GM12878 (cell line): ENCODE measurements at regions not wholly inside any gene's neighbourhood (a gene's known extent, or its start where the extent isn't known, plus 50 kb on each side); places are given as distances from the start of the nearest gene placed in this dataset.

ENCODE experiments used
- ATAC-seq: fragments of 200-7000 bp; cut with Tn5 transposase; 3 replicates; pipeline ENCODE4 v1.9.1; 2020; ENCODE audit warnings: mild to moderate bottlenecking, moderate library complexity
- BruUV-seq: library from RNA; stranded (reverse); fragments of 400-500 nt; replicated peaks from 2 replicates; lab custom pipeline; 2021; lab: Mats Ljungman, UMichigan
- CTCF ChIA-PET: fragments of 300-600 bp; sonication (Branson Sonifier 250); formaldehyde crosslinking; extraction: SDS; loops from one replicate; lab custom pipeline; 2021; ENCODE audit warnings: inconsistent platforms; lab: Yijun Ruan, JAX
- POLR2A ChIA-PET: fragments of 350-600 bp; formaldehyde crosslinking; extraction: SDS; loops from one replicate; lab custom pipeline; 2021; ENCODE audit warnings: inconsistent platforms; lab: Charles Lee
- RAD21 ChIA-PET: fragments of 300-600 bp; sonication (Branson Sonifier 250); formaldehyde crosslinking; loops from one replicate; lab custom pipeline; 2023; ENCODE audit warnings: antibody characterized with exemption; ENCODE audit not compliant: unreplicated experiment; lab: Charles Lee
- SMC1A ChIA-PET: fragments of 300-600 bp; sonication (Branson Sonifier 250); formaldehyde crosslinking; loops from one replicate; lab custom pipeline; 2023; ENCODE audit not compliant: unreplicated experiment, uncharacterized antibody; lab: Charles Lee
- DNase-seq: peaks from one replicate; pipeline ENCODE4 v3.0.0-alpha.2; 2011; ENCODE audit warnings: low read depth, low spot score
- FAIRE-seq: peaks from 3 replicates; lab custom pipeline; 2011; peaks lifted over from hg19 to GRCh38; lab: Jason Lieb, UNC
- H2AFZ ChIP-seq: 2 replicates; pipeline ENCODE4 v1.6.0; 2011; ENCODE audit warnings: low read depth, low read length, control low read depth; ENCODE audit not compliant: control insufficient read depth
- H3K27ac ChIP-seq: 2 replicates; pipeline ENCODE4 v1.5.1; 2011; ENCODE audit warnings: control low read depth; ENCODE audit not compliant: control insufficient read depth, insufficient read depth
- H3K27me3 ChIP-seq, 2 experiments: replicated peaks in 1 of 2; 2 replicates each; pipeline versions ENCODE4 v1.6.0 to v1.6.1; 2011; ENCODE audit warnings: low read length in 1 of 2; ENCODE audit not compliant: control insufficient read depth in 2 of 2, insufficient read depth in 2 of 2
- H3K36me3 ChIP-seq, 2 experiments: 2 replicates each; pipeline ENCODE4 v1.5.1; 2011; ENCODE audit warnings: low read length in 1 of 2; ENCODE audit not compliant: control insufficient read depth in 2 of 2, insufficient read depth in 2 of 2
- H3K4me1 ChIP-seq: 2 replicates; pipeline ENCODE4 v1.6.1; 2011; ENCODE audit warnings: mild to moderate bottlenecking, low read length, moderate library complexity, mixed read lengths; ENCODE audit not compliant: control insufficient read depth, insufficient read depth
- H3K4me2 ChIP-seq: 2 replicates; pipeline ENCODE4 v1.6.0; 2011; ENCODE audit warnings: control low read depth; ENCODE audit not compliant: control insufficient read depth, insufficient read depth
- H3K4me3 ChIP-seq: fragments of 200-600 bp; sonication (generic); 2 replicates; pipeline ENCODE4 v1.5.1; 2016
- H3K79me2 ChIP-seq: 2 replicates; pipeline ENCODE4 v1.6.0; 2011; ENCODE audit warnings: low read length; ENCODE audit not compliant: control insufficient read depth, insufficient read depth
- H3K9ac ChIP-seq: 2 replicates; pipeline ENCODE4 v1.8.0; 2011; ENCODE audit warnings: low read length, control low read depth, mixed read lengths; ENCODE audit not compliant: control insufficient read depth, insufficient read depth
- H3K9me3 ChIP-seq: replicated peaks from 3 replicates; pipeline ENCODE4 v1.5.1; 2011; ENCODE audit warnings: mild to moderate bottlenecking, low read length; ENCODE audit not compliant: control insufficient read depth, insufficient read depth
- H4K20me1 ChIP-seq: 2 replicates; pipeline ENCODE4 v1.6.0; 2011; ENCODE audit not compliant: control insufficient read depth, insufficient read depth
- BMI1 ChIP-seq: fragments of 450-650 bp; IDR thresholded peaks from 2 replicates; pipeline ENCODE4 v1.6.1; 2016; ENCODE audit warnings: mild to moderate bottlenecking, moderate library complexity, borderline replicate concordance
- CEBPZ ChIP-seq: fragments of 150-350 bp; IDR thresholded peaks from 2 replicates; pipeline ENCODE4 v1.6.1; 2016; ENCODE audit warnings: low read depth, low read length
- CHD1 ChIP-seq: IDR thresholded peaks from 2 replicates; pipeline ENCODE4 v1.6.1; 2012; ENCODE audit warnings: low read depth, low read length, improper control_type of control experiment
- GABPA ChIP-seq: IDR thresholded peaks from 2 replicates; pipeline ENCODE4 v1.6.1; 2014; ENCODE audit warnings: antibody characterized with exemption, low read depth, mild to moderate bottlenecking, inconsistent platforms
- HDAC6 ChIP-seq: fragments of 200-600 bp; sonication (generic); IDR thresholded peaks from one replicate; pipeline ENCODE4 v1.8.0; 2017; ENCODE audit warnings: antibody characterized with exemption; ENCODE audit not compliant: unreplicated experiment
- HSF1 ChIP-seq: fragments of 150-350 bp; IDR thresholded peaks from 2 replicates; pipeline ENCODE4 v1.6.1; 2014; ENCODE audit warnings: mild to moderate bottlenecking, low read depth, low read length
- IRF5 ChIP-seq: fragments of 450-650 bp; IDR thresholded peaks from 2 replicates; pipeline ENCODE4 v1.6.1; 2017; ENCODE audit warnings: borderline replicate concordance
- NFIC ChIP-seq: IDR thresholded peaks from 2 replicates; pipeline ENCODE4 v1.6.1; 2012; ENCODE audit warnings: low read depth, mild to moderate bottlenecking, inconsistent platforms, low read length, moderate library complexity
- NFYB ChIP-seq: IDR thresholded peaks from 2 replicates; pipeline ENCODE4 v1.6.1; 2011; ENCODE audit warnings: low read depth, mild to moderate bottlenecking, low read length, improper control_type of control experiment, moderate library complexity; ENCODE audit not compliant: insufficient read depth
- NR2C1 ChIP-seq: fragments of 450-650 bp; IDR thresholded peaks from 2 replicates; pipeline ENCODE4 v1.6.1; 2017; ENCODE audit warnings: antibody characterized with exemption, mild to moderate bottlenecking, moderate library complexity
- RELA ChIP-seq: fragments of 450-650 bp; IDR thresholded peaks from 2 replicates; pipeline ENCODE4 v1.8.0; 2014; ENCODE audit warnings: borderline replicate concordance; ENCODE audit not compliant: partially characterized antibody
- RFX5 ChIP-seq: IDR thresholded peaks from 2 replicates; pipeline ENCODE4 v1.6.1; 2011; ENCODE audit warnings: low read depth, low read length, improper control_type of control experiment
- SMC3 ChIP-seq: IDR thresholded peaks from 2 replicates; pipeline ENCODE4 v1.6.1; 2011; ENCODE audit warnings: low read length, improper control_type of control experiment, borderline replicate concordance
- ZNF274 ChIP-seq: IDR thresholded peaks from one replicate; pipeline ENCODE4 v1.8.0; 2011; ENCODE audit not compliant: insufficient read length, insufficient read depth
- ZNF384 ChIP-seq: IDR thresholded peaks from 2 replicates; pipeline ENCODE4 v1.6.1; 2012; ENCODE audit warnings: low read depth, mild to moderate bottlenecking, low read length, improper control_type of control experiment, borderline replicate concordance
- ZNF687 ChIP-seq: fragments of 450-650 bp; IDR thresholded peaks from 2 replicates; pipeline ENCODE4 v1.6.1; 2017; ENCODE audit warnings: mild to moderate bottlenecking, moderate library complexity
- WGBS: methylation state at CpG from one replicate; pipeline ENCODE4 v1.1.6; 2016; ENCODE audit warnings: low lambda C conversion rate; ENCODE audit not compliant: insufficient replicate concordance, insufficient coverage; ENCODE audit errors: missing lambda C conversion rate; 5-methylcytosine and 5-hydroxymethylcytosine counted together
- in situ Hi-C: fragments of 300-500 bp; cut with MboI; formaldehyde crosslinking; loops from 9 replicates; pipeline ENCODE4 v1.14.3; 2018; ENCODE audit warnings: mixed read lengths
- intact Hi-C: fragments of 100-400 bp; cut with micrococcal nuclease; formaldehyde crosslinking; loops from one replicate; pipeline ENCODE4 v1.14.2; 2022; ENCODE audit not compliant: unreplicated experiment

- DNase-seq (no peak), ATAC-seq (no peak), FAIRE-seq (no peak)
- Histone ChIP-seq H3K36me3 (no peaks in the 10 kb centered on the region), H3K9me3 (no peaks in the 10 kb centered on the region), H3K27me3 (no peaks in the 10 kb centered on the region), H3K79me2 (no peaks in the 10 kb centered on the region), H3K9ac (no peak overlapping the region), H3K27ac (no peak overlapping the region), H3K4me3 (no peak overlapping the region), H4K20me1 (no peaks in the 10 kb centered on the region), H3K4me2 (no peak overlapping the region), H3K4me1 (no peaks in the 10 kb centered on the region), H2AFZ (no peak overlapping the region)
- in situ Hi-C loops (no loop called here), intact Hi-C loops (no loop called here)
- SMC1A ChIA-PET = no interaction called here
- RAD21 ChIA-PET = no interaction called here
- WGBS = 34% methylated on average over 5 of the region's 5 CpGs
- no TSS peak for BruUV-seq
- CTCF ChIA-PET = no interaction called here
- POLR2A ChIA-PET = no interaction called here
- TF ChIP-seq HSF1 (no peak), BMI1 (no peak), RFX5 (no peak), HDAC6 (no peak), CEBPZ (no peak), RELA (no peak), ZNF274 (no peak), NR2C1 (no peak), NFYB (no peak), NFIC (no peak), SMC3 (no peak), CHD1 (no peak), GABPA (no peak), IRF5 (no peak), ZNF687 (no peak), ZNF384 (no peak)
These were observed 179.3 kb upstream of the TECRL start for GRCh38 chr4:64588507-64588906.
